ENCODE measurements at regions not wholly inside any gene's neighbourhood (a gene's known extent, or its start where the extent isn't known, plus 50 kb on each side); places are given as distances from the start of the nearest gene placed in this dataset.

- no peak for TF ChIP-seq CTCF (IDR thresholded peaks at IDR 0.05; ENCODE audit: control extremely low read depth, extremely low read depth, low read depth, missing control alignments)
- ChIA-PET CTCF (interaction anchor here (1.1 kb wide), 1 partner anchor 42 kb away, joined by 3 read pairs; no protein-coding TSS in a partner anchor), POLR2A (no interaction called here)
- no peak for DNase-seq (ENCODE audit: extremely low spot score)
Measured at GRCh38 chr5:98679963-98680362, 93.5 kb upstream of the RGMB start.

GRCh38 chr5:98690002-98690401 is 83.5 kb upstream of the RGMB start:
- ChIA-PET POLR2A (no interaction called here), CTCF (no interaction called here)
- no peak for TF ChIP-seq CTCF (IDR thresholded peaks at IDR 0.05; ENCODE audit: control extremely low read depth, extremely low read depth, low read depth, missing control alignments)
- DNase-seq (ENCODE audit: extremely low spot score) = no peak

GRCh38 chr5:98694902-98695301 is 78.6 kb upstream of the RGMB start:
- no peak for TF ChIP-seq CTCF (IDR thresholded peaks at IDR 0.05; ENCODE audit: control extremely low read depth, extremely low read depth, low read depth, missing control alignments)
- ChIA-PET CTCF (interaction anchor here (1.0 to 1.1 kb wide), 2 partner anchors 22 to 101 kb away, joined by 3 read pairs; no protein-coding TSS in a partner anchor), POLR2A (no interaction called here)
- DNase-seq (ENCODE audit: extremely low spot score) = no peak

- POLR2A ChIA-PET = no interaction called here
- no peak for TF ChIP-seq CTCF (IDR thresholded peaks at IDR 0.05; ENCODE audit: control extremely low read depth, extremely low read depth, low read depth, missing control alignments)
- CTCF ChIA-PET = interaction anchor here (1.5 kb wide), 1 partner anchor 16 kb away, joined by 3 read pairs; no protein-coding TSS in a partner anchor
- no peak for DNase-seq (ENCODE audit: extremely low spot score)
Measured at GRCh38 chr5:98698359-98698758, 75.1 kb upstream of the RGMB start.

- TF ChIP-seq CTCF (IDR thresholded peaks at IDR 0.05; ENCODE audit: control extremely low read depth, extremely low read depth, low read depth, missing control alignments) = no peak
- ChIA-PET POLR2A (no interaction called here), CTCF (no interaction called here)
- no peak for DNase-seq (ENCODE audit: extremely low spot score)
Measured at GRCh38 chr5:98700730-98701129, 72.7 kb upstream of the RGMB start.

GRCh38 chr5:98705841-98706240 is 67.6 kb upstream of the RGMB start:
- no peak for TF ChIP-seq CTCF (IDR thresholded peaks at IDR 0.05; ENCODE audit: control extremely low read depth, extremely low read depth, low read depth, missing control alignments)
- DNase-seq (ENCODE audit: extremely low spot score) = no peak
- CTCF ChIA-PET = no interaction called here
- POLR2A ChIA-PET = no interaction called here

- TF ChIP-seq CTCF (IDR thresholded peaks at IDR 0.05; ENCODE audit: control extremely low read depth, extremely low read depth, low read depth, missing control alignments) = no peak
- ChIA-PET POLR2A (no interaction called here), CTCF (no interaction called here)
- DNase-seq (ENCODE audit: extremely low spot score) = no peak
Measured at GRCh38 chr5:98709681-98710080, 63.8 kb upstream of the RGMB start.

All from GM10248 (cell line).